Adrenal gland (tissue), 9 donors: ENCODE measurements at regions not wholly inside any gene's neighbourhood (a gene's known extent, or its start where the extent isn't known, plus 50 kb on each side); places are given as distances from the start of the nearest gene placed in this dataset.

Source experiments
- DNase-seq, 7 donors: peaks; one replicate each; pipeline ENCODE4 v3.0.0-alpha.2; 2019 to 2020
- H3K27ac ChIP-seq, 5 donors: fragments of 200-600 bp; sonication (generic) in 4 of 5; 1 replicate in 3 of 5; 2 replicates in 2 of 5; pipeline versions ENCODE4 v1.5.1 to v1.8.0; 2016 to 2020; ENCODE audit warnings: mild to moderate bottlenecking in 1 of 5
- H3K27me3 ChIP-seq: fragments of 200-600 bp; 2 replicates; pipeline ENCODE4 v1.8.0; 2021
- H3K36me3 ChIP-seq, 2 donors: fragments of 200-600 bp; replicated peaks in 1 of 2; 1 replicate in 1 of 2; 2 replicates in 1 of 2; pipeline versions ENCODE4 v1.5.1 to v1.8.0; 2018 to 2022
- H3K4me1 ChIP-seq, 2 donors: fragments of 200-600 bp; replicated peaks in 1 of 2; 1 replicate in 1 of 2; 2 replicates in 1 of 2; pipeline versions ENCODE4 v1.5.1 to v1.8.0; 2018 to 2021
- H3K4me3 ChIP-seq, 4 donors: fragments of 200-600 bp; sonication (generic) in 3 of 4; one replicate each; pipeline ENCODE4 v1.5.1; 2016 to 2018
- H3K9me3 ChIP-seq, 3 donors: fragments of 200-600 bp; sonication (generic) in 1 of 3; replicated peaks in 1 of 3; 1 replicate in 2 of 3; 2 replicates in 1 of 3; pipeline versions ENCODE4 v1.5.1 to v1.8.0; 2016 to 2021
- CTCF ChIP-seq, 6 experiments: fragments of 450-650 bp in 4 of 6; fragments of 200-600 bp in 2 of 6; sonication (generic) in 1 of 6; IDR thresholded peaks; 1 replicate in 5 of 6; 2 replicates in 1 of 6; pipeline versions ENCODE4 v1.5.1 to v1.8.0; 2016 to 2021; ENCODE audit warnings: antibody characterized with exemption in 6 of 6, mild to moderate bottlenecking in 2 of 6, moderate library complexity in 1 of 6
- POLR2A ChIP-seq, 2 donors: fragments of 450-650 bp; IDR thresholded peaks; one replicate each; pipeline ENCODE4 v1.6.1; 2017; ENCODE audit warnings: antibody characterized with exemption in 2 of 2, mild to moderate bottlenecking in 2 of 2, moderate library complexity in 1 of 2
- WGBS, 4 donors: extraction: QIAGEN DNeasy Blood & Tissue Kit in 2 of 4; methylation state at CpG; one replicate each; pipeline versions ENCODE4 v1.1.5 to v1.1.7; 2013 to 2017; 5-methylcytosine and 5-hydroxymethylcytosine counted together
- intact Hi-C, 2 donors: fragments of 100-400 bp; cut with DNase I; formaldehyde crosslinking; loops; one replicate each; pipeline versions ENCODE4 v1.14.1 to v1.15.0; 2022 to 2023
- donor health status: healthy with polysubstance abuse.
- donor health status: Bipolar disorder and iron deficiency.
- donor health status: DM: yes; HTN: yes; CAD: no.
- donor health status: DM: no; HTN: no; CAD: no.
- donor health status: DM: no; HTN: no; CAD: no.

DNA sequence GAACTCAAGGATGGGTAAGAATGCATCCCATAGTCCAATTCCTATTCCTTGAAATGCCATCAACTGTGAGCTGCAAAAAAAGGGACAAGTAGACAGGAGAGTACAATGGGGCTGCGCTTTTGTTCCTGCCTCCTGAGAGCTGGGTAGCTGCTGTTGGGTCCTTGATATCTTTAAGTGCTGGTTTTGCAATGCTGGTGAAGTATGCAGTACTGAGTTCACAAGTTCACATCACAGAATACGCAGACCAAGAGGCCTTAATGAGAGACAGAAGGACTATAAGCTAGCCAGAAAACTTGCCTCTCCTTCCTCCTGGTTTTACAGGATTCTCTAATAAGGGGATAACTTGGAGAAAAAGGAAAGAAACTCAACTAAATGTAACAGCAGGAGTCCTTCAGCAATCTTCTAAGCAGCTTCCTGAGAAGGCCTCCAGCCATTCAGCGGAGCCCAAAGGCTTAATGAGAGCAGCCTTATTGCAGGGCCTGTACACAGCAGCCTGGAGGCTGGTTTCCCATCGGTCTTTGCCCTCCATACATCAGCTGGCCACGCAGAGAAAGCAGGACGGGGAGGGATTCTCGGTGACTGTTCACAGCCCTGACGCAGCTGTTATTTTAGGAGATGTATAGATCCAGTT lies 293.1 kb downstream of the CDCA7 start:
- no peak for TF ChIP-seq POLR2A (IDR thresholded peaks at IDR 0.05)
- no peak for TF ChIP-seq CTCF (IDR thresholded peaks at IDR 0.05)
- H3K27me3 ChIP-seq = no peaks in the 10 kb centered on the region
- no peak for DNase-seq
- H3K9me3 ChIP-seq = no peaks in the 10 kb centered on the region
- intact Hi-C loops = no loop called here
- peak overlapping the region in 1 of 5 donors; percentile 19 for H3K27ac ChIP-seq
- 71 to 84% (median 77%) methylated on average over 8 of the region's 8 CpGs for WGBS, 4 donors
- H3K4me3 ChIP-seq = no peak overlapping the region
- no peaks in the 10 kb centered on the region for H3K36me3 ChIP-seq
- peaks cover 0 to 3% of the 10 kb centered on the region in 2 donors for H3K4me1 ChIP-seq

GRCh38 chr2:173648816-173649215 lies 294.1 kb downstream of the CDCA7 start:
- intact Hi-C loops = no loop called here
- no peak for DNase-seq
- Histone ChIP-seq H3K4me3 (no peak overlapping the region), H3K36me3 (no peaks in the 10 kb centered on the region), H3K27me3 (no peaks in the 10 kb centered on the region), H3K9me3 (no peaks in the 10 kb centered on the region), H3K4me1 (peaks cover 0 to 3% of the 10 kb centered on the region in 2 donors), H3K27ac (peak overlapping the region in 1 of 5 donors; percentile 28)
- 70 to 84% (median 78%) methylated on average over 2 of the region's 2 CpGs for WGBS, 4 donors
- TF ChIP-seq CTCF (IDR thresholded peaks at IDR 0.05) (no peak), POLR2A (IDR thresholded peaks at IDR 0.05) (no peak)

GRCh38 chr2:173649527-173650219 lies 295.0 kb downstream of the CDCA7 start:
- intact Hi-C loops = no loop called here
- Histone ChIP-seq H3K9me3 (no peaks in the 10 kb centered on the region), H3K27me3 (no peaks in the 10 kb centered on the region), H3K4me1 (peaks cover 0 to 3% of the 10 kb centered on the region in 2 donors), H3K36me3 (no peaks in the 10 kb centered on the region), H3K27ac (peak overlapping the region in 1 of 5 donors; percentile 28), H3K4me3 (no peak overlapping the region)
- peak in 1 of 7 donors; percentile 7 for DNase-seq
- WGBS, 4 donors = 61 to 73% (median 63%) methylated on average over 9 of the region's 9 CpGs
- TF ChIP-seq POLR2A (IDR thresholded peaks at IDR 0.05) = no peak
- no peak for TF ChIP-seq CTCF (IDR thresholded peaks at IDR 0.05)

- Histone ChIP-seq H3K4me3 (no peak overlapping the region), H3K27ac (no peak overlapping the region), H3K9me3 (no peaks in the 10 kb centered on the region), H3K27me3 (no peaks in the 10 kb centered on the region), H3K36me3 (no peaks in the 10 kb centered on the region), H3K4me1 (peaks cover 0 to 3% of the 10 kb centered on the region in 2 donors)
- intact Hi-C loops = no loop called here
- no peak for TF ChIP-seq CTCF (IDR thresholded peaks at IDR 0.05)
- no peak for TF ChIP-seq POLR2A (IDR thresholded peaks at IDR 0.05)
- DNase-seq = no peak
- 86 to 99% (median 91%) methylated on average over 2 of the region's 2 CpGs for WGBS, 4 donors
Measured at GRCh38 chr2:173651891-173652290, 297.2 kb downstream of the CDCA7 start.
